ENCODE measurements at regions not wholly inside any gene's neighbourhood (a gene's known extent, or its start where the extent isn't known, plus 50 kb on each side); places are given as distances from the start of the nearest gene placed in this dataset.

DNA sequence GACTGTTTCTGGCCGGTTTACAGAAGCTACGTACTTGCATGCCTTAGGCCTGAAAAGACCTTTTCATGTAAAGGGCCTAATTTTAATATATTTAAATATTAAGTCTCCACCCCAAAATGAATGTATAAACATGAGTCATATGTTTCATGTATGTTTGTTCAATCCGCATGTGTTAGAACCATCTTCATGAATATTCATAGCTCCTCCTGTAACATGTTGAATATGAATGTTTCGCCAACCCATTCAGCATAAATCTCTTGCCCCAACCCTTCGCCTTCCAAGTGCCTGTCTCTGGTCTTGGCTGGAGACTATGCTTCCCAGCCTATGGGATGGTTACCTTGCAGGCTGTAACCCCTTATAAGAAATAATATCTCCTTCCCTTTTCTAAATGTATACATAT lies 212.5 kb downstream of the SCG2 start:
- H3K27me3 ChIP-seq (ENCODE audit: control insufficient read depth, insufficient read depth, low read length) = no peaks in the 10 kb centered on the region
- no peak overlapping the region for H3K4me3 ChIP-seq (ENCODE audit: insufficient read depth, low read depth, low read length)
- no peaks in the 10 kb centered on the region for H3K36me3 ChIP-seq (replicated peaks; ENCODE audit: control insufficient read depth, insufficient read depth, low read length)
- no peak for DNase-seq

DNA sequence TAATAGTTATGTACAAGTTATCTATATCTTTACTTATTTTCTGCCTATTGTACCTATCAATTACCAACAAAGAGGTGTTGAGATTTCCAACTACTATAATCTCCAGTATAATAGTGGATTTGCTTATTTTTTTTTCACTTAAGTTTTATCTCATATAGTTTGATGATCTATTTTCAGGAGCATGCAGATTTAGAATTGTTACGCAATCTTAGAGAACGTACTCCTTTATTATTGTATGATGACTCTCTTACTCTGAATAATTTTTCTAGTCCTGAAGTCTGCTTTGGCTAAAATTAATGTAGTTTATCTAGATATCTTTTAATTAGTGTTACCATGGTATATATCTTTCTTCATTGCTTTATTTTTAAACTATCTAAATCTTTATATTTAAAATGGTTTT lies 205.2 kb downstream of the SCG2 start:
- DNase-seq = no peak
- Histone ChIP-seq H3K36me3 (replicated peaks; ENCODE audit: control insufficient read depth, insufficient read depth, low read length) (no peaks in the 10 kb centered on the region), H3K4me3 (ENCODE audit: insufficient read depth, low read depth, low read length) (no peak overlapping the region), H3K27me3 (ENCODE audit: control insufficient read depth, insufficient read depth, low read length) (no peaks in the 10 kb centered on the region)

DNA sequence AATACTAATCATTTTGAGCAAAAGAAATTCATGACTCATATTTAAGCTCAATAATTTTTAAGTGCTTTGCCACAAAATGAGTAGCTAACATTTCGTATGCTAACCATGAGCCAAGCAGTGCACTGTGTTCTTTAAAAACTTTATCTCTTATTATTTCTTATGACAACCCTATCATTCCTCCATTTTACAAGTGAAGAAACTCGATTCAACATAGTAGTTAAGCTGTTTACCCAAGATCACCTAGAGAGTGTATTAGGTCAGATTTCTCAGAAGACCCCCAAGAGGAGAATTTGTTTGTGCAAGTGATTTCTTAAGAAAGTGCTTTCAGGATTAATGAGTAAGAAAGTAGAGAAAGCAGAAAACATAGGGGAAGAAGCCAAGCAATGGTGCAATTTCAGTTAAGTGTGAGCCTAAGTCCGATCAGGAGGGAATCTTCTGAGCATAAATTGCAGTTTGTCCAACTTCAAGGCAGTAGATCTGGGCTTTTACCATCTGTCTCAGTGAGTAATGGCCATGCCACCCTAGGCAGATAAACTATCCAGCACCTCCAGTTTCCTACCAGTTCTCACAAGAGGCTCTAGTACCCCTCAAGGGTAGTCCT lies 202.7 kb downstream of the SCG2 start:
- Histone ChIP-seq H3K36me3 (replicated peaks; ENCODE audit: control insufficient read depth, insufficient read depth, low read length) (no peaks in the 10 kb centered on the region), H3K27me3 (ENCODE audit: control insufficient read depth, insufficient read depth, low read length) (no peaks in the 10 kb centered on the region), H3K4me3 (ENCODE audit: insufficient read depth, low read depth, low read length) (no peak overlapping the region)
- DNase-seq = no peak

DNA sequence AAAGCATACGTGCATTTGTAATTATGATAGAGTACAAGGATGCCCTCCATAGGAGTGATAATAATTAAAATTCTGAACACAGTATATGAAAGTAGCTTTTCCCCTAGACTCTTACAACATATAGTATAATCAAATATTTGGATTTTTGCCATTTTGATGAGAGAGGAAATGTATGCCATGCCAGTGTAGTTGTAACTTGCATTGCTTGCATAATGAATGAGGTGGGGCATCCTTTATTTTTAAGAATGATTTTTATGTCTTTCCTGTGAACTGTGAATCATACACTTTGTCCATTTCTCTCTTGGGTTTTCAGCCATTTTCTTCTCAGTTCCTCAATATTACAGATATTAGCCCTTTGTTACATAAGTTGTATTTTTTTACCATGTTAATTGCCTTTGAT lies 197.5 kb downstream of the SCG2 start:
- DNase-seq = no peak
- no peak overlapping the region for H3K4me3 ChIP-seq (ENCODE audit: insufficient read depth, low read depth, low read length)
- no peaks in the 10 kb centered on the region for H3K36me3 ChIP-seq (replicated peaks; ENCODE audit: control insufficient read depth, insufficient read depth, low read length)
- H3K27me3 ChIP-seq (ENCODE audit: control insufficient read depth, insufficient read depth, low read length) = no peaks in the 10 kb centered on the region

DNA sequence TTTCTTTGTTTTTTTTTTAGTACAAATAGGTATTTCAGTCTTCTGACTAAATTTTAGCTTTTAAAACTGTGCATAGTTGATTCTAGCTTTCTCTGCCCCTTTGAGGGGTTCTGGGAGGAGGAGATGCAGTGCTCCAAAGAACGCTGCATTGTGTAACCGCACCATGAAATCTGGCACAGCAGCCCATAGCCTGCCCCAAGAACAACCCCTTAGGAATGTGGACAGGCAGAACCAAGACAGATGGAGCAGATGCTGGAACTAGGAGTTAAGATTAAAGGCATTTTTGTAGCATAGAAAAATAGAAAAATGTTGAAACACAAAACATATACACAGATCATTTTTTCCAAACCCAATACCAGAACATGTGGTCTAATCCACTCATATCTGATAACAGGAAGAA lies 187.5 kb downstream of the SCG2 start:
- no peak for DNase-seq
- Histone ChIP-seq H3K27me3 (ENCODE audit: control insufficient read depth, insufficient read depth, low read length) (no peaks in the 10 kb centered on the region), H3K36me3 (replicated peaks; ENCODE audit: control insufficient read depth, insufficient read depth, low read length) (no peaks in the 10 kb centered on the region), H3K4me3 (ENCODE audit: insufficient read depth, low read depth, low read length) (no peak overlapping the region)

DNA sequence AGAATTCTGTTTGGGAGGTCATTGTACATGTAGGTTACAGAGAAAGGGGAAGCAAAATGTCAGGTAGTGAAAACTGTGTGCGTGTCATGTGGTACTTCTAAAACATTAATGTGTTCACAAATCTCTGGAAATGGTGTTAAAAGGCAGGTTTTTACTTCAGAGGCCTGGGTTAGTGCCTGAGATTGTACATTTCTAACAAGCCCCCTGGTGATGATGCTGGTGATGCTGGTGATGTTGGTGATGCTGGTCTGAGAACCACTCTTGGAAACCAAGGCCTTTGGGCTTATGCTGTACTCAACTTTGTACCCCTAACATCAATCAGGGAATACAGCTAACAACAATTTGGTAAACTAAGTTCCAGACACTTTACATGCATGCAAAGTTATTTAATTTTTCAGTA lies 187.1 kb downstream of the SCG2 start:
- DNase-seq = no peak
- Histone ChIP-seq H3K36me3 (replicated peaks; ENCODE audit: control insufficient read depth, insufficient read depth, low read length) (no peaks in the 10 kb centered on the region), H3K27me3 (ENCODE audit: control insufficient read depth, insufficient read depth, low read length) (no peaks in the 10 kb centered on the region), H3K4me3 (ENCODE audit: insufficient read depth, low read depth, low read length) (no peak overlapping the region)

DNA sequence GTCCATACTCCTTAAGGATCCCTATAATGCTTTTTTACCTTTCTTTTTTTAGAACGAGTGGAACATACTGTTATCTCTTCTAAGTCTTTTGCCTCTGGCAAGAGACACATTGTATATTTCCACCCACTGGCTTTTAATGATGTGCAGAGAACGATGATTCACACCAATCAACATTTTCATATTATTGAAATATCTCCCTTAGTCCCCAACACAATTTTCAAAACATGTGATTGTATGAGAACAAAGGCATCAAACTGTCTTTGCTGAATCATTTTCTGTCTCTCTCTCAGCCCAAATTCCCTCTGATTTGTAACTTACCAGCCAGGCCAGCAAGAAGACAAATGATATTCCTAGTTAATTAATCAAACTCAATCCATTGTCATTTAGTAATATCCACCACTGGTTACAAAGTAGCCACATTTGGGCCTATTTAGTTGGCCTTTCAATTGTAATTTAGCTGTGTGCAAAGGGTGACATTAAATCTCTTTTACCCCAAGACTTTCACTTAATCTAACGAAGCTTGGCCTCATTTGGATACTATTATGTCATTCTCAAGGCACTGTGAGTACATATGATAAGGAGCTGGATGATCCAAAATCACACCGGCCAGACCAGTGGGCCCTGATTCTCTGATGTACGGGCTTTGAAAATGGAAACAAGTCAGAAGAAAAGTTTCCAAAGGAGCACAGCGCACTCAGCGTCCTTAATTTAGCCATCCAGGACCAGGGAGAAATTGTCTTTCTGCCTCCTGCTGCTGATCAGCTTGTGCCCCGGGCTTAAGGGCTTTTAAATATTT lies 185.1 kb downstream of the SCG2 start:
- H3K36me3 ChIP-seq (replicated peaks; ENCODE audit: control insufficient read depth, insufficient read depth, low read length) = no peaks in the 10 kb centered on the region
- DNase-seq = no peak
- H3K4me3 ChIP-seq (ENCODE audit: insufficient read depth, low read depth, low read length) = no peak overlapping the region
- H3K27me3 ChIP-seq (ENCODE audit: control insufficient read depth, insufficient read depth, low read length) = no peaks in the 10 kb centered on the region

DNA sequence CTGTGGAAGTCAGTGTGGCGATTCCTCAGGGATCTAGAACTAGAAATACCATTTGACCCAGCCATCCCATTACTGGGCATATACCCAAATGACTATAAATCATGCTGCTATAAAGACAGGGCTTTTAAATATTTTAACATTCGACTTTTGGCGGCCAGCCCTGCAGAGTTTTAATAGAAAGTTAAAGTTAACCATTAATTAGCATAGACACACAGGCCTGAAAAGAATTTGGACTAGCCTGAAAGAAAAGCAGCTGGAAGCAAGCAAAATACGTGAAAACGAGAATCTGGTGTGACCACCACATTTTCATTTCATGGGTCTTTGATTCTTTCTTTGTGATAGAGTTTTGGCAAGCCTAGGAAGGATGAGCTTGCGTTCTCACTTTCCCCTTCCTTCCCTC lies 184.0 kb downstream of the SCG2 start:
- no peak for DNase-seq
- H3K27me3 ChIP-seq (ENCODE audit: control insufficient read depth, insufficient read depth, low read length) = no peaks in the 10 kb centered on the region
- no peak overlapping the region for H3K4me3 ChIP-seq (ENCODE audit: insufficient read depth, low read depth, low read length)
- H3K36me3 ChIP-seq (replicated peaks; ENCODE audit: control insufficient read depth, insufficient read depth, low read length) = no peaks in the 10 kb centered on the region

DNA sequence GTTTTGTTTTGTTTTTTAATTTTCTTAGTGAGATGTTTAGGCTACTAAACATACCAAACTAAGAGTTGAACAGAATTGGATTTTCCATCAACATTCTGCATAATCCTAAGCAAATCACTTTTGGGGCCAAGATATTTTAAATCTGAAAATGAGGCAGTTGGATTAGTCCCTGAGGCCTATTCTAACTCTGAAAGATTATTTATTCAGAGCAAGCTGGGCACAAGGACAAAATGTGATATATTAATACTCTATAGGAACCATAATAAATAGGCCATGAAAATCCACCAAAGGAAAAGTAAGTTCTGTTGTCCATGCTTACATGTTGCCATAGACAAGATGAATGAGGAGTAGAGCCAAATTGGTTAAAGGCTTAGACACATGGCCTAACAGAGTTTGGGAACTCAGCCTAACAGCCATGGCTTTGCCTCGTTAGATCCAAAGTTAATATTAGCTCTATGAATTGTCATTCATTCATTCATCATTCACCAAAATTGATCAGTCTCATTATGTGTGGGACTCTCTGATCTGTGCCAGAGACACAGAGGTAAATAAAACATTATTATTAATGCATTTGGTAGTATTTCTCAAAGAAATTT lies 183.5 kb downstream of the SCG2 start:
- H3K36me3 ChIP-seq (replicated peaks; ENCODE audit: control insufficient read depth, insufficient read depth, low read length) = no peaks in the 10 kb centered on the region
- H3K4me3 ChIP-seq (ENCODE audit: insufficient read depth, low read depth, low read length) = no peak overlapping the region
- no peaks in the 10 kb centered on the region for H3K27me3 ChIP-seq (ENCODE audit: control insufficient read depth, insufficient read depth, low read length)
- DNase-seq = no peak

DNA sequence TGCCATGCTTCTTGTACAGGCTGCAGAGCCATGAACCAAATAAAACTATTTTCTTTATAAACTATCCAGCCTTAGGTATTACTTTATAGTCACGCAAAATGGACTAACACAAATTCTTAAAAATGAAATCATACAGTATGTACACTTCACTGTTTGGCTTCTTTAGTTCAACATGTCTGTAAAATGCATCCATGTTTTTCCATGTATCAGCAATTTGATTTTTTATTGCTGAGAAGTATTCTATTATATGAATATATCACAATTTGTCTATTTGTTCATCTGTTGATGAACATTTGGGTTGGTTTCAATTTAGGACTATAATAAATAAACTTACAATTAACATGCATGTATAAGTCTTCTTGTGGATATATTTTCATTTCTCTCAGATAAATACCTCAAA lies 182.1 kb downstream of the SCG2 start:
- H3K36me3 ChIP-seq (replicated peaks; ENCODE audit: control insufficient read depth, insufficient read depth, low read length) = no peaks in the 10 kb centered on the region
- H3K4me3 ChIP-seq (ENCODE audit: insufficient read depth, low read depth, low read length) = no peak overlapping the region
- H3K27me3 ChIP-seq (ENCODE audit: control insufficient read depth, insufficient read depth, low read length) = no peaks in the 10 kb centered on the region
- no peak for DNase-seq

DNA sequence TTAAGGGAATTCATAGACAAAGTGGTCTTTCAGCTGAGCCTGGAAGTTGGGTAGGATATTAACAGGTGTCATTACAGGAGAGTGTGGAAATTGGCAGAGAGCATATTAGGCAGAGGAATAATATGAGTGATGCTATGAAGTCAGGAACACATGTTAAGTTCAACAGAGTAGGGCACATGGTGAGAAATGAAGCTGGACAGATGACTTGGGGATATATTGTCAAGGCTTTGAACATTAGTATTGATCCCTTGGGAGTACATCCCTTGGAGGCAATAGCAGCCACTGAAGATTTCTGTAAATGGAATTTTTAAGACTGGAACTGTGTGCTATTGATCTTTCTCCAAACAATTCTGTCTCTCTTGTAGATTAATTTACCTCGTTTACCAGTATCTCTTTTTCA lies 170.7 kb downstream of the SCG2 start:
- Histone ChIP-seq H3K27me3 (ENCODE audit: control insufficient read depth, insufficient read depth, low read length) (no peaks in the 10 kb centered on the region), H3K4me3 (ENCODE audit: insufficient read depth, low read depth, low read length) (no peak overlapping the region), H3K36me3 (replicated peaks; ENCODE audit: control insufficient read depth, insufficient read depth, low read length) (no peaks in the 10 kb centered on the region)
- DNase-seq = no peak

DNA sequence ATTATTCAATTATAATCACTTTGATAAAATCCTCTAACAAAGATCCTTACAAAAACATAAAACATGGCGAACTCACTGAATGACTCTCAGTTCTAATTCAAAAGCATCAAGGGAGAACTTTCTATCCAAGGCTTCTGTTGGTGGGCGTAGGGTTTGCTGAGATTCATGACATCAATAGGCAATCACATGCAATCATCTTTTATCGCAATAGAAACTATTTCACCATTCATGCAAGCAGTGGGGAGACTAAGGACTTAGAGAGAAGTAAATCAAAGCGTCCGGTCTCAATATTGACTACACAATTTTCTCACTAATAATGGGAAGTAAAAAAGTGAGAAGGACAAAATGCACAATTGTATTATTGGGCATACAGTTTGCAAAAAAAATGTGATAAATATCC lies 168.7 kb downstream of the SCG2 start:
- DNase-seq = no peak
- Histone ChIP-seq H3K4me3 (ENCODE audit: insufficient read depth, low read depth, low read length) (no peak overlapping the region), H3K27me3 (ENCODE audit: control insufficient read depth, insufficient read depth, low read length) (no peaks in the 10 kb centered on the region), H3K36me3 (replicated peaks; ENCODE audit: control insufficient read depth, insufficient read depth, low read length) (no peaks in the 10 kb centered on the region)

DNA sequence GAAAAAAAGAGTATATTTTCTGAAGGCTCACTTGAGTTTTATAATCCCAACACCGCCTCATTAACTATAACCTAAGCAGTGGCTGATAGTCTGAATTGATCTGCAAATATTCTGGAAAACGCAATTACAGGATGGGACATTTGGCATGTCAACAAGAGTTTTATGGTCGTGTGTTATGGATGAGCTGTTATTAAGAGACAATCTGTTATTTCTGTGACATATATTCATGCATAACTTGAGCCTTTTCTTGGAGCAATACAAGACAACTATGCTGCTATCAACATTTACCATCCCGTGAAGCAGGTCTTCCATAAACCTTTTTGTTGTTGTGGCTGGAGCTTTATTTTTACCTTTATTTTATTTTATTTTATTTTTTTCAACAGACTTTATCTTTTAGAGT lies 164.4 kb downstream of the SCG2 start:
- H3K36me3 ChIP-seq (replicated peaks; ENCODE audit: control insufficient read depth, insufficient read depth, low read length) = no peaks in the 10 kb centered on the region
- DNase-seq = no peak
- H3K4me3 ChIP-seq (ENCODE audit: insufficient read depth, low read depth, low read length) = no peak overlapping the region
- H3K27me3 ChIP-seq (ENCODE audit: control insufficient read depth, insufficient read depth, low read length) = no peaks in the 10 kb centered on the region

DNA sequence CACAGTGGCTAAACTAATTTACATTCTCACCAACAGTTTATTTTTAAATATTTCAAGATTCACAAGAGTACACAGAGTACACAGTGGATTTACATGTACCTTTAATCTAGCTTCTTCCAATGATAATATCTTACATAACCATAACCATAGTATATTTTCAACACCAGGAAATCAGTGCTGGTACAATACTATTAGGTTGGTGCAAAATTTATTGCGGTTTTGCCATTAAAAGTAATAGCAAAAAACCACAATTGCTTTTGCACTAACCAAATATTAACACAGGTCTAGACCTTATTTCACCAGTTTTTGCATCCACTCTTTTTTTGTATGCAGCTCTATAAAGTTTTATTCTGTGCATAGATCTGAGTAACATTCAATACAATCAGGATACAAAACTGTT lies 163.0 kb downstream of the SCG2 start:
- Histone ChIP-seq H3K27me3 (ENCODE audit: control insufficient read depth, insufficient read depth, low read length) (no peaks in the 10 kb centered on the region), H3K36me3 (replicated peaks; ENCODE audit: control insufficient read depth, insufficient read depth, low read length) (no peaks in the 10 kb centered on the region), H3K4me3 (ENCODE audit: insufficient read depth, low read depth, low read length) (no peak overlapping the region)
- no peak for DNase-seq

DNA sequence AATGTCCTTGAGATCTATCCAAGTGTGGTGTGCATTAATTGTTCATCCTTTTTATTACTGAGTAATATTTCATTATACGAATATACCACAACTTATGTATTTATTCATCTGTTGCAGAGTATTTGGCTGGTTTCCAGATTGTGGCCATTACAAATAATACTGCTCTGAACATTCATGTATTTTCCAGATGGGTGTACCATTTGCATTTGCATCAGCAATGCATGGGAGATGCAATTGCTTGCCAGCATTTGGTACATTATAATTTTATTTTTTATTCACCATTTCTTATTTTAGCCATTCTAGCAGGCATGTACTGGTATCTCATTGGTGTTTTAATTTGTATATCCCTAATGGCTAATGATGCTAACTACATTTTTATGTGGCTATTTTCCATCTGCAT lies 162.4 kb downstream of the SCG2 start:
- H3K36me3 ChIP-seq (replicated peaks; ENCODE audit: control insufficient read depth, insufficient read depth, low read length) = no peaks in the 10 kb centered on the region
- no peak overlapping the region for H3K4me3 ChIP-seq (ENCODE audit: insufficient read depth, low read depth, low read length)
- no peaks in the 10 kb centered on the region for H3K27me3 ChIP-seq (ENCODE audit: control insufficient read depth, insufficient read depth, low read length)
- no peak for DNase-seq

Measured in H7 (cell line).